AG09309 (cell line): ENCODE measurements at regions not wholly inside any gene's neighbourhood (a gene's known extent, or its start where the extent isn't known, plus 50 kb on each side); places are given as distances from the start of the nearest gene placed in this dataset.

Source experiments
- DNase-seq: peaks from one replicate; pipeline ENCODE4 v3.0.0-alpha.2; 2010; ENCODE audit warnings: low read depth
- H3K4me3 ChIP-seq: 2 replicates; pipeline ENCODE4 v1.5.1; 2011; ENCODE audit warnings: mild to moderate bottlenecking, low read depth, low read length, moderate library complexity; ENCODE audit not compliant: control insufficient read depth
- CTCF ChIP-seq: IDR thresholded peaks from 2 replicates; pipeline ENCODE4 v1.5.1; 2011; ENCODE audit warnings: mild to moderate bottlenecking, low read depth, low read length, inconsistent platforms; ENCODE audit not compliant: insufficient read depth, control insufficient read depth; ENCODE audit errors: missing control alignments

DNA sequence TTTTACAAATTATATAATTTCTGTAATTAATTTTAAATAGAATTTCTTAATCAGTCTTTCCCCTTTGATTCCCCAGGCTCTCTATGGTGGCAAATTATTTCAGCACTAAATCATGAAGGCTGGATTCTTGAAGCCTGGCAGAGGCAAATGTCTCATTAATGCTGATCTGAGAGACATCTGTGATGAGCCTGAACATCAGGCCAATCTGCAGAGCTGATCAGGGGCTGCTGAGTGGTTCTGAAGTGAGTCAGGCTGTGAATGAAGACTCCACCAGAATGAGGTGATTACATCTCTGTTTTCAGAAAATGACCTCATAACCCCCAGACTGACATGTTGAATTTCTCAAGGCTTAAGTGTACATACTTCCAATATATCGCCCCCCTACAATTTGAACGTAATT lies 124.2 kb upstream of the MIS18BP1 start:
- H3K4me3 ChIP-seq: no peak overlapping the region
- DNase-seq: no peak
- no peak for TF ChIP-seq CTCF

GRCh38 chr14:45373877-45374276 lies 120.9 kb upstream of the MIS18BP1 start:
- no peak for TF ChIP-seq CTCF
- H3K4me3 ChIP-seq: no peak overlapping the region
- DNase-seq: no peak

DNA sequence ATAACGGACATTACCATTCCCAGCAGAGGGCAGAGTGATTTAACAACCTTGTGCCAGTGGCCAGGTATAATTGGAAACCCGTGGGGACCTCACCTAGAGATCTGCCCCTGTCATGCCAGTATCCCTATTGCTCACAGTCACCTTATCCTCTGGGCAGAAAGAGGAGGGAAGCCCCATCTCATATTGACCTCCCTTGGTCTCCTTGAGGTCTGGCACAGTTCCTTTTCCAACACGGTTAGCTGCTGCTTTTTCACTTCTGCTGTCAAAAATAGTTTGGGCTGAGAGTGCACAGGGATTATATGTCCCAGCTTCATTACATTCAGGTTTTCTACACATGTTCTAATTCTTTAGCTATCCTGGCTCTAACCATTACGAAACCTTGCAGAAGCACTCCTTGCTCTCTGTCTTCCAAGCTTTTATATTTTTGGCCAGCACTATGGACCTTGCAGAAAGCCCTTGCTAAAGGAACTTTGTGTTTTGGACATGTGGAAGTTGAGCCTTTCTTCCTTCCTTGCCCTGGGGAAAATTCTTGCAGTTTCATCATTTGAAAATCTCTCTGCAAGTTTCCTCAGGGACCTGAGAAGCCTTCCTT lies 111.7 kb upstream of the MIS18BP1 start:
- no peak for TF ChIP-seq CTCF
- no peak overlapping the region for H3K4me3 ChIP-seq
- DNase-seq: no peak

DNA sequence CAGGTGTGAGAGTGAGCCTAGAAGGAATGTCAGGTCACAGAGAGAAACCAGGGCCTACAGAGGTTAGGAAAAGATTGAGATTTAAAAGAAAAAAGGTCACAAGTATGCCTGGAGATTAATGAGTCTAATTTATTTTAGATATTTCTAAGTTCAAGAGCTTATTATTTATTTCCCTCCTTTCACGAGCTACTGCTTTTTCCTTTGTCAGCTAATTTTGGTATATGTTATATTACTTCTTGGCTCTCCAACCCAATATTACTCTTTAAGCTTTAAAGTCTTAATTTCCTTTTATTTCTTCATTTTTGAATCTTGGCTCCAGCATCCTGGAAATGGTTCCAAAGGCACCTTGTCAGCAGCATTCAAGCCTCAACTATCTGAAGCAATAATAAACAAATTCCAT lies 109.5 kb upstream of the MIS18BP1 start:
- TF ChIP-seq CTCF: no peak
- no peak for DNase-seq
- H3K4me3 ChIP-seq: no peak overlapping the region

- no peak for TF ChIP-seq CTCF
- H3K4me3 ChIP-seq: no peak overlapping the region
- no peak for DNase-seq
Measured at GRCh38 chr14:45361727-45362126, 108.7 kb upstream of the MIS18BP1 start.

GRCh38 chr14:45359746-45360145 lies 106.7 kb upstream of the MIS18BP1 start:
- no peak overlapping the region for H3K4me3 ChIP-seq
- DNase-seq: no peak
- no peak for TF ChIP-seq CTCF

GRCh38 chr14:45332360-45332988 lies 79.5 kb upstream of the MIS18BP1 start:
- TF ChIP-seq CTCF: no peak
- DNase-seq: no peak
- no peak overlapping the region for H3K4me3 ChIP-seq
